Central memory CD4-positive, alpha-beta T cell (primary cell): ENCODE measurements at regions not wholly inside any gene's neighbourhood (a gene's known extent, or its start where the extent isn't known, plus 50 kb on each side); places are given as distances from the start of the nearest gene placed in this dataset.
"Not testable (repeated sequence)": the region's sequence is repeated elsewhere in the genome, so short reads cannot be mapped to it uniquely, and the experiment has no call there.

Experiments
- DNase-seq: peaks from one replicate; pipeline ENCODE4 v3.0.0; 2022

DNA sequence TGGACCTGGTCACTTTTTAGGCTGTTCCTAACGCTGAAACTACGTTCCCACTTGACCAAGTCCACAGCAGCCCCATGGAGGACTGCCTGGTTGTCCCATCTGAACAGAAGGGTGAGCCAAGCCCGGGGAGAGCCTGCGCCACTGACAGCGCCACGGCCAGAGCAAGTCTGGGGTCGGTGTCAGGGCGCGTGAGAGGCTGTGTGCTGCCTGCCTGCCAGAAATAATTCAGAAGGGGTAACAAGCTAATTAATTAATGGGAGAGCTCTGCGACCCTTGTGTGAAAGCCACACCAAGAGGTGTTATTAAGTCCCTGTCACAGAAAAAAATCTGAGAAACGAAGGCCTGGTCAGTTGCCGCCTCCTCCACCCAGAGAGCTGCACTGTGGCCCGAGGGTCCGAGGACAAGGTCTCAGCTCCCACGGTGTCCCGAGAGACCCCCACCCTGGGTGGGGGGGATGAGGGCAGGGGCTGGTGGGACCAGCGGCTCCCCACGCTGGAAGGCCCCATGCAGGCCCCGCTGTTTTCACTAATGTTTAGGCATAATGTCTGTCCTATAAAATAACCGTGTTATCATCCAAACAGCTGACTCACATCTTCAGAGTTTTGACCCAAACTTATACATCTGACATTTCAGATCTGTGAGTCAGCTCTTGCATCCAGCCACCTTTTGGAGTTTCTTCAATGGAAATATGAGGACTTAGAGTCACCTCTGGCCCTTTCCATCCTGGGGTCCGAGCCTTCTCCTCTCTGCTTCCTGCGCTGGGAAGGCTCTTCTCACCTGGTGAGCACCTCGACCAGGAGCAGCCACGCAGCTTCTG is 58.5 kb downstream of the DLL1 start:
- no peak for DNase-seq

DNA sequence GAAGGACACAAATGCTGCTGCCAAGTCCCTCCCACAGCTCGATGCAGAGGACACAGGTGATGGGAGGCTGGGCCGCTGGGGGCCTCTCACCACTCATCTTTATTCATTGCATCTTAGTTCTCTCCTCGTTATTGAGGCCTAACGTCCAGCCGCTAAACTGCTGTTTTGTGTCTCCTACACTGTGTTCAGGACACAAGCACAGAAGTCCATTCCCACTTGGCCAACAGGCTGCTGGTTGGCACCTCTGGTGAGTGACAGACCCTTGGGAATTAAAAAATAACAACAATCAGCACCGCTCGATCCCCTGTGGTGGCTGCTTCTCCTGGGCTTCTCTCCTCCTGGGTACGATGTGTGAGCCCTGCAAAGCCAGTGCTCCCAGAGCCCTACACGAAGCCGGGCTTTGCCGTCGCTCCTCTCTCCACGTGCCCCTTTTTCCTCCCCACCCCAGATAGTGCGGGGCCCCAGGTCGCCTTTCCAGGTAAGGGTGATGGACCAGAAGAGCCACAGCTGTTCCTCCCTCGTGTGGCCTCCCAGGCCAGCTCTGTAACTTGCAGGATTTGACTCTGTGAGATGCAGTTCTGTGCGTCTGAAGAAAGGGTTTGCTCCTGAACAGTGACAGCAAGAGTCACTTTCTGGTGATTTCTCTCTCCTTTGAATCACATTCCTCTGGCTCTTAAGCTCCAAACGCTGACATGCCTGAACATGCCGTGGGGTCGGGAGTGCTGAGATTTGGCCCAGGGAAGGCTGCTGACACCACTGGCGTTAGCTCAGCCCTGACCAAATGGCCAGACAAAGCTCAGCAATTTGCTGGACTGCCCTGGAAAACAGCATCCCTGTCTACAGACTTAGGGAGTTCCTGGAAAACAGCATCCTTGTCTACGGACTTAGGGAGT is 59.3 kb downstream of the DLL1 start:
- no peak for DNase-seq

GRCh38 chr6:170230520-170231292 is 60.2 kb downstream of the DLL1 start:
- DNase-seq, result no peak

- DNase-seq, result no peak
These were observed 60.9 kb downstream of the DLL1 start for GRCh38 chr6:170229851-170230519.

DNA sequence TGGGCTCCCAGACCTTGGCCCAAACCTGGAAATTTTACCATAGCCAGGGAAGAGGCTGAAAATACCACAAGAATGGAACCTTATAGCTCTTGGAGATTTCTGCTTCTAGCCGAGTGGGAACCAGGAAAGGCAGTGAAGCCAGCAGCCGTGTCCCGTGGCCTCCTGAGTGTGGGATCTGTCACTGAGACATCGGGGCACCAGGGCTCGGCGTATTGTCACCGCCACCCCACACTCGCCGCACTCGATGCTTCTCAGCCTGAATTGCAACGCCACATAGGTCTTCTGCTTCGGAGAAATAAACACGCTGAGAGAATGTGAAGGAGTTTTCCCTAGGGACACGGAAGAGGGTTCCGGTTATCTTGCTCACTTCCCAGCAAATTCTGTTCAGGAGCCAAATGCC is 61.5 kb downstream of the DLL1 start:
- no peak for DNase-seq

DNA sequence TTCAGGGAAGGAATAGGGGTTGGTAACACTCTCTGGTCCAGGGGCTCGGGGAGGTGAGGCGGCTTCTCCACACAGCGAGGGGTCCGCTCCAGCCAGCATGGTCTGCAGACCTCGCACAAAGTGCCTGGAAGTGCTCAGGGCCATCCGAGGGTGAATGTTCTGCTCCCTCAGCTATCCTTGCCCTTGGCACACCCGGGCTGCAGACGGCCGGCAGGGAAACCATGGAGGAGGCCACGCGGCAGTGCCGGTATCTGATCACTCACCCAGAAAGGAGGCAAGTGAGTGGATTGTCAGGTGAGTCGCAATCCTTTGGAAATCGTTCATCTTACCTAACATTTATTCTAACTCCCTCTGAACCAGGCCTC is 62.0 kb downstream of the DLL1 start:
- DNase-seq, result no peak

GRCh38 chr6:170227996-170228945 is 62.6 kb downstream of the DLL1 start:
- DNase-seq, result no peak

DNA sequence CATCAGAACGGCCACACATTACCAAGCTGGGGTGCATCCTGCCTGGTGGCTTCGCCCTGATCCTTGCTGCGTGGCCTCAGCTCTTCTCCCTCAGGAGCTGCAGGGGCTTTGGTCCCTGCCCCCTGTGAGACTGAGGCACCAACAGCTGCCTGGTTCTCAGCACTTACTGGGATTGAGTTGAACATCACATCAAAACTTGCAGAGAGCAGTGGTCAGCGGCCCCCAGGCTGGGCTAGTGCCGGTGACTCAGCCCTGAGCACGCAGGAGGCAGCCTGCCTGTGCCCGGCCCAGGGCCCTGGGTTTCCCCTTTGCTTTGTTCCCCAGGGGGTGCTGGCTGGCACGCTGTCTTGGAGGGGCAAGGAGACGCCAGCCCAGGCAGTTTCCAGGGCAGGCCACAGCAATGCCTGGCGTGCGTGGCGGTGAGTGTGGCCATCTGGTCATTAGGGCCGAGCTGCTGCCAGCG is 63.3 kb downstream of the DLL1 start:
- no peak for DNase-seq

- no peak for DNase-seq
These were observed 64.2 kb downstream of the DLL1 start for GRCh38 chr6:170226647-170227046.

DNA sequence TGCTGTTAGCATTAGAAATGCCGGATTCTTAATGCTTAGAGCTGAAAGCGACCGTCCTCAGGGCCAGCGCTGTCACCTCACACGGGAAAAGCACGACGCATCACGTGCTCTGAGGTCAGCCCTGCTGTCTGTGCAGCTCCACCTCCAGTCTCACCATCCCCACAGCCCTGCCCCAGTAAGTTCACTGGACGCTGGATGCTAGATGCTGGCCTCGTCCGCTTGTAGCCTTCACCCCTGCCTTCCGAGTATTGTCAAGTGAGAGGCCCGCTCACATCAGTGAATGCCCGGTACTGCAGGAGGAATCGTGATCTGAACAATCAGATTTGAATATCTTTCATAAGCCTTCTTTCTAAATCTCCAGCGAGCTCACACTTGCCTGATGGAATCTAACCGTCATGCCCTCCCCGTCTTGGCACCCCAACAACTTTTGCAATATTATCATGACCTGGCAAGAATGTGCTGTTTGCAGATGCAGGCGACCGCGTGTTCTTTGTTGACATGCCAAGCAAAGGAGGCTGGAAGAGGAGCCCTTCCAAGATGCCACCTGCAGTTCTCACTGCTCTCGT is 64.9 kb downstream of the DLL1 start:
- DNase-seq, result no peak

DNA sequence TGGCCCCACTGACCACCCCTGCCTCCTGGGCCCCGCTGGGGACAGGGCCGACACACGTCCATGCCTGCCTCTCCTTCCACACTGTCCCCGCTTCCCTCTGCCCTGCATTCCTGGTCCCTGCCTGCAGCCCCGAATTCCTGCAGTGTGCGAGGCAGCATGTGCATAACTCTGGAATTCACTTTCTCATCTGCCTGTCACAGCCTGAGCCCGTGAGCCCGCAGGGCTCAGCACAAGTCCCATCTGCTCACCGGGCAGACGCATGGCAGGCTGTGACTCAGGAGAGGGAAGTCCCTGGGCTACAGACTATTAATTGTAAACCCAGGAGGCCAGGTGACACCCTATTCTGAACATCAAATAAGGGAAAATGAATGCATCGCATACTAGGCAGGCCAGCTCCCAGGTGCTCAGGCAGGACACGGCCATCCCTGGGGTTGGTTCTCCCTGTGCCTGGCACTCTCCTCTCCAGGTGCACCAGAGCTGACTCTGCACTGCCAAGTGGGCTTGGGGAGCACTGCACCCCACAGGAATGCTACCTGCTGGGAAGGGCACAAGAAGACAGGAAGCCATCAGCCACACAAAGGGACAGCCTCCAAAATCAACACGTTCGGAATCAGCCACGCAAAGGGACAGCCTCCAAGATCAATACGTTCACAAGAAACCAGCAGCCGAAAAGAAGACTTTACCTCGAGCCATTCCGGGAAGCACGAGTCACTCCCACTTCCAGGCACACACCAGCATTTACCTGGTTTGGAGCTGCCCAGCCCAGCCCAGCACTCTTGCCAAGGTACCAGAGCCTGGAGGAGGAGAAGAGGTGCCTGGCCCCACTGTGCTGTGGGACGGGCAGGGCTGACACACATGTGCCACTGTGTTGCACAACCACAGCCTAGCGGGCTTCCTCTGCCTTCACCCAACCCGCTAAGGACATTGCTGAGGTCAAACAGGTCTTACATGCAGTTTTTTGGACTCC is 65.9 kb downstream of the DLL1 start:
- no peak for DNase-seq

DNA sequence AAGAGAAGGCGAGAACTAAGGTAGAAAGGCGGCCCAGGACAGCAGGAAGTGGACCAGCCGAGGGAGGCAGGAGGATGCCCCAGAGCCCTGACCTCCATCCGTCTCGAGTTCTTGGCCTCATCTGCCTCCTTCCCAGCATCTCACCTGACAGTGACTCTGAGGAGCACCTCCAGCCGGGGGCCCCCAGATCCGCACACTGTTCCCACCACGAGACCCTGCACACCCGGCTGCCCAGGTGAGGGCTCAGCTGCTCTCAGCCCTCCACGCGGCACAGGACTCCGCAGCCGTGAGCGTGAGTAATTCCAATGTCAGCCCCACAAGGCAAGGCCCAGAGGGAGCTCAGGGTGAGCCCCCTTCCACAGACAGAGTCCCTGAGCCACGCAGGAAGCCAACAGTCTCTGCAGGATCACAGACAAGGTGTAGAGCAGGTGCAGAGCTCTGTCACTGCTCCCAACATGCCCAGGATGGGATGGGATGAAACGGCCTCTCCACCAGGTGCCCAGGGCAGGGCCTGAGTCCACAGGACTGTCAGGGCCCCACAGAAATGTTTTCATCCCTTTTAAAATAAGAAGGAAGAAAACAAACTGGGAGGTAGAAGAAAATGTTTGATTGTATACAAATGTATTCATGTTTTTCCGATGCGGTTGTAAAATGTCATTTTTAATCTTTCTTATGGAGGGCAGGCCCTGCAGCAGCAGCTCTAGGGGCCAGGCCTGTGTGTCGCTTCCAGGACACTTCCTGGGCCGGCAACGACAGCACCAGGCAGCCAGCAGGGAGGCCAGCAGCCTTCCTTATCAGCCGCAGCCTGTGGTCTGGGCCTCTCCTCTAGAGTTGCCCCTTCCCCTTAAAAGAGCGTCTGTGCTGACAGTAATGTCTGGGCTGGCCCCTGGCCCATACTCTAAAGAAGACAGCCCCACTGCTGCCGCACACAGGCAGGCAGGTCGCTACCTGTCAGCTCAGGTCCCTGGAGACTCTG is 66.9 kb downstream of the DLL1 start:
- no peak for DNase-seq

GRCh38 chr6:170222498-170223471 is 68.1 kb downstream of the DLL1 start:
- no peak for DNase-seq

- no peak for DNase-seq
These were observed 69.0 kb downstream of the DLL1 start for GRCh38 chr6:170221753-170222400.

- DNase-seq, result no peak
These were observed 69.7 kb downstream of the DLL1 start for GRCh38 chr6:170221052-170221752.

GRCh38 chr6:170213637-170214018 is 77.2 kb downstream of the DLL1 start:
- not testable (repeated sequence) for DNase-seq
